ENCODE measurements at regions not wholly inside any gene's neighbourhood (a gene's known extent, or its start where the extent isn't known, plus 50 kb on each side); places are given as distances from the start of the nearest gene placed in this dataset.

- H3K27me3 ChIP-seq (replicated peaks; ENCODE audit: insufficient read depth, low read depth, low read length, poor library complexity) = no peaks in the 10 kb centered on the region
- no peak for DNase-seq (ENCODE audit: low spot score)
- H3K27ac ChIP-seq (ENCODE audit: low read depth, low read length, poor library complexity, severe bottlenecking) = peak overlapping the region; percentile 11
- no TSS peak for BruUV-seq (replicated peaks)
- TF ChIP-seq CTCF (conservative IDR thresholded peaks at IDR 0.05; ENCODE audit: low read depth, low read length) (no peak), EZH2 (IDR thresholded peaks at IDR 0.05; ENCODE audit: borderline replicate concordance, low read depth, low read length, poor library complexity, severe bottlenecking) (no peak)
- intact Hi-C loops (cut with micrococcal nuclease; ENCODE audit: unreplicated experiment) = no loop called here
- POLR2A ChIA-PET (ENCODE audit: low non-redundant PET) = no interaction called here
- H3K36me3 ChIP-seq (ENCODE audit: insufficient read depth, low read length, poor library complexity, severe bottlenecking) = no peaks in the 10 kb centered on the region
- CTCF ChIA-PET = no interaction called here
- H3K4me1 ChIP-seq (ENCODE audit: insufficient read depth, low read length, poor library complexity, severe bottlenecking) = peaks cover 16% of the 10 kb centered on the region
- no peak overlapping the region for H3K4me3 ChIP-seq (ENCODE audit: low read depth, low read length, poor library complexity, severe bottlenecking)
- no peaks in the 10 kb centered on the region for H3K9me3 ChIP-seq (ENCODE audit: low read depth, low read length, poor library complexity, severe bottlenecking)
Observed at GRCh38 chr2:8436585-8436984, 245.3 kb upstream of the ID2 start.

- no peaks in the 10 kb centered on the region for H3K36me3 ChIP-seq (ENCODE audit: insufficient read depth, low read length, poor library complexity, severe bottlenecking)
- no TSS peak for BruUV-seq (replicated peaks)
- TF ChIP-seq CTCF (conservative IDR thresholded peaks at IDR 0.05; ENCODE audit: low read depth, low read length) (no peak), EZH2 (IDR thresholded peaks at IDR 0.05; ENCODE audit: borderline replicate concordance, low read depth, low read length, poor library complexity, severe bottlenecking) (no peak)
- ChIA-PET CTCF (no interaction called here), POLR2A (ENCODE audit: low non-redundant PET) (no interaction called here)
- no peak overlapping the region for H3K4me3 ChIP-seq (ENCODE audit: low read depth, low read length, poor library complexity, severe bottlenecking)
- DNase-seq (ENCODE audit: low spot score) = no peak
- intact Hi-C loops (cut with micrococcal nuclease; ENCODE audit: unreplicated experiment) = no loop called here
- no peaks in the 10 kb centered on the region for H3K27me3 ChIP-seq (replicated peaks; ENCODE audit: insufficient read depth, low read depth, low read length, poor library complexity)
- H3K4me1 ChIP-seq (ENCODE audit: insufficient read depth, low read length, poor library complexity, severe bottlenecking) = peaks cover 16% of the 10 kb centered on the region
- H3K27ac ChIP-seq (ENCODE audit: low read depth, low read length, poor library complexity, severe bottlenecking) = no peak overlapping the region
- H3K9me3 ChIP-seq (ENCODE audit: low read depth, low read length, poor library complexity, severe bottlenecking) = no peaks in the 10 kb centered on the region
Observed at GRCh38 chr2:8437228-8437948, 244.5 kb upstream of the ID2 start.

GRCh38 chr2:8437949-8438400 lies 243.9 kb upstream of the ID2 start:
- CTCF ChIA-PET = no interaction called here
- DNase-seq (ENCODE audit: low spot score) = no peak
- Histone ChIP-seq H3K27ac (ENCODE audit: low read depth, low read length, poor library complexity, severe bottlenecking) (no peak overlapping the region), H3K4me3 (ENCODE audit: low read depth, low read length, poor library complexity, severe bottlenecking) (no peak overlapping the region), H3K9me3 (ENCODE audit: low read depth, low read length, poor library complexity, severe bottlenecking) (no peaks in the 10 kb centered on the region), H3K36me3 (ENCODE audit: insufficient read depth, low read length, poor library complexity, severe bottlenecking) (no peaks in the 10 kb centered on the region), H3K27me3 (replicated peaks; ENCODE audit: insufficient read depth, low read depth, low read length, poor library complexity) (no peaks in the 10 kb centered on the region), H3K4me1 (ENCODE audit: insufficient read depth, low read length, poor library complexity, severe bottlenecking) (peaks cover 16% of the 10 kb centered on the region)
- BruUV-seq (replicated peaks) = no TSS peak
- TF ChIP-seq EZH2 (IDR thresholded peaks at IDR 0.05; ENCODE audit: borderline replicate concordance, low read depth, low read length, poor library complexity, severe bottlenecking) (no peak), CTCF (conservative IDR thresholded peaks at IDR 0.05; ENCODE audit: low read depth, low read length) (no peak)
- POLR2A ChIA-PET (ENCODE audit: low non-redundant PET) = no interaction called here
- intact Hi-C loops (cut with micrococcal nuclease; ENCODE audit: unreplicated experiment) = no loop called here
